T-helper 2 cell treated with Interferon-gamma antibody and Interleukin-4, amounts not matched to agents 5 μg/mL and 100 μg/mL, for 36 hours (primary cell): ENCODE measurements at regions not wholly inside any gene's neighbourhood (a gene's known extent, or its start where the extent isn't known, plus 50 kb on each side); places are given as distances from the start of the nearest gene placed in this dataset.
"Not testable (repeated sequence)": the region's sequence is repeated elsewhere in the genome, so short reads cannot be mapped to it uniquely, and the experiment has no call there.

Experiments used
- DNase-seq: peaks from one replicate; pipeline ENCODE4 v3.0.0; 2021; ENCODE audit warnings: low spot score
- H3K27ac Mint-ChIP-seq: one replicate; pipeline ENCODE4 v1.8.0; 2021; ENCODE audit warnings: mild to moderate bottlenecking, mixed read lengths
- H3K27me3 Mint-ChIP-seq: one replicate; pipeline ENCODE4 v1.8.0; 2021; ENCODE audit warnings: low read depth, mixed read lengths
- H3K36me3 Mint-ChIP-seq: one replicate; pipeline ENCODE4 v1.8.0; 2021; ENCODE audit warnings: low read depth, mixed read lengths
- H3K4me1 Mint-ChIP-seq: one replicate; pipeline ENCODE4 v1.8.0; 2021; ENCODE audit warnings: low read depth, mixed read lengths
- H3K4me3 Mint-ChIP-seq: one replicate; pipeline ENCODE4 v1.8.0; 2022; ENCODE audit warnings: mild to moderate bottlenecking, moderate library complexity, mixed read lengths
- H3K9me3 Mint-ChIP-seq: one replicate; pipeline ENCODE4 v1.8.0; 2021; ENCODE audit warnings: mixed read lengths

DNA sequence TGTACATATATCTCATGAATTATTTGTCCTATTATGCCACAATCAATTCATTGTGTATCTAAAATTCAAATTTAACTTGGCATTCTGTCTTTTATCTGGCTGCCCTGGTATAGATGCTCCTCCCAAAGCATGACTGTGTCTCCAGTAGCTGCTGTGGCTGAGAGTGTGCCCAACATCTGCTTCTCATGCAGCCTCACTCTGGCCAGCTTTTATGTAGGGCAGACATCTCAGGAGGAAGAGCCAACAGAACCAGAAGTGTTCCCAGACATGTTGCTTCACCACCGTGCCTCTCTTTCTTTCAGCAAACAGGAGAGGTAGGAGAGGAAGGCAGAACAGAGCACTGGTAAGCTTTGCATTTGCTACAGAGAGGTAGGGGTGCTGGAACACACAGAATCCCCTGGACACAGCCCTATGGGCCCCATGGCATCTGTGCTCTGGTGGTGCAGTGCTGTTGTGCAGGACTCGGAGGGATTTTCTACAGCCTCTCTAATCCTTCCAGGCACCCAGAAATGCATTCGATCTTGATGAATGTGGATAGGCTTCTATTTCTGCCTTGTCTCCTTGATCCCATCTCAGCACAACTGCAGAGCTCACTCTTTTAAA lies 637.1 kb downstream of the UTRN start:
- Mint-ChIP-seq H3K9me3 (no peaks in the 10 kb centered on the region), H3K27me3 (peaks cover 8% of the 10 kb centered on the region), H3K4me3 (no peak overlapping the region), H3K27ac (no peak overlapping the region), H3K36me3 (no peaks in the 10 kb centered on the region), H3K4me1 (peaks cover 3% of the 10 kb centered on the region)
- no peak for DNase-seq

DNA sequence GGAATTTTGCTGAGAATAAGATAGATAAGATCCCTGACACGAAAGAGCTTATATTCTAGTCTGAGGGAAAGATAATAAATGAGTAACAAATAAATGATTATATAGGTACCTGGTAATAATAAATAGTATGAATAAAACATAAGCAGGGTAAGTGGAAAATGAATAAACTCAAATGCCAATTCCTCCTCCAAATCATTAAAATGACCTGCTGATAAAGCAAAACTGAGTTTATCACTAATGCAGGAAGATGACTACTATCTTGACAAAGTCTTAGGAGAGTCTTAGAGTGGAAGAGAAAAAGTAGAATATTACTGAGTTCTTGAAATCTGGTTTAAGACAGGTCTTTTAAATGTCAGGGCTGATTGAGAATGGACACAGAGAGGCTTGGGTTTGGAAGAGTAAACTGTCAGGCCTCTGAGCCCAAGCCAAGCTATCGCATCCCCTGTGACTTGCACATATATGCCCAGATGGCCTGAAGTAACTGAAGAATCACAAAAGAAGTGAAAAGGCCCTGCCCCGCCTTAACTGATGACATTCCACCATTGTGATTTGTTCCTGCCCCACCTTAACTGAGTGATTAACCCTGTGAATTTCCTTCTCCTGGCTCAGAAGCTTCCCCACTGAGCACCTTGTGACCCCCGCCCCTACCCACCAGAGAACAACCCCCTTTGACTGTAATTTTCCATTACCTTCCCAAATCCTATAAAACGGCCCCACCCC lies 637.8 kb downstream of the UTRN start:
- H3K27ac Mint-ChIP-seq, H3K4me1 Mint-ChIP-seq, DNase-seq, H3K27me3 Mint-ChIP-seq, H3K4me3 Mint-ChIP-seq, H3K9me3 Mint-ChIP-seq, H3K36me3 Mint-ChIP-seq: not testable (repeated sequence)

DNA sequence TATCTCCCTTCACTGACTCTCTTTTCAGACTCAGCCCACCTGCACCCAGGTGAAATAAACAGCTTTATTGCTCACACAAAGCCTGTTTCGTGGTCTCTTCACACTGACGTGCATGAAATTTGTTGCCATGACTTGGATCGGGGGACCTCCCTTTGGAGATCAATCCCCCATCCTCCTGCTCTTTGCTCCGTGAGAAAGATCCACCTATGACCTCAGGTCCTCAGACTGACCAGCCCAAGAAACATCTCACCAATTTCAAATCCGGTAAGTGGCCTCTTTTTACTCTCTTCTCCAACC lies 638.3 kb downstream of the UTRN start:
- not testable (repeated sequence) for H3K4me3 Mint-ChIP-seq, H3K4me1 Mint-ChIP-seq, H3K27me3 Mint-ChIP-seq, H3K36me3 Mint-ChIP-seq, H3K9me3 Mint-ChIP-seq, H3K27ac Mint-ChIP-seq, DNase-seq

DNA sequence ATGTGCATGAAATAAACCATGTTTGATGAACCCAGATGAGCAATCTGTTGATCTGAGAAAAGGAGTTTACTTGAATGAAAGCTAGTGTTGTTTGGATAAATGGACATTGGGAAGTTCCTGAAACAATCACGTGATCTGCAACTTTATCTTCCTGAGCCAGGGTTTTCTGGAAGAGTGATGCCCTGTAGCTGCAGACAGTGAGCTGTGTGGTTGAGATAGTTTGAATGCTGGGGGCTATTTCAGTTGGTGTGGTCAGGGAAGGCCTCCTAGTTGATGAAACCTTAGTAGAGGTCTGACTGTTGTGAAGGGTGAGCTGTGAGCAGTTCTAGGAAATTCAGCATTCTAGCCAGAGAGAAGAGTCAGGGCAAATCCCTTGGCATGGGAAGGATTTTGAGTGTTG lies 643.7 kb downstream of the UTRN start:
- peaks cover 2% of the 10 kb centered on the region for H3K27me3 Mint-ChIP-seq
- no peaks in the 10 kb centered on the region for H3K36me3 Mint-ChIP-seq
- no peak overlapping the region for H3K4me3 Mint-ChIP-seq
- peaks cover 2% of the 10 kb centered on the region for H3K4me1 Mint-ChIP-seq
- peaks cover under 1% of the 10 kb centered on the region for H3K9me3 Mint-ChIP-seq
- DNase-seq, result no peak
- H3K27ac Mint-ChIP-seq, result no peak overlapping the region

DNA sequence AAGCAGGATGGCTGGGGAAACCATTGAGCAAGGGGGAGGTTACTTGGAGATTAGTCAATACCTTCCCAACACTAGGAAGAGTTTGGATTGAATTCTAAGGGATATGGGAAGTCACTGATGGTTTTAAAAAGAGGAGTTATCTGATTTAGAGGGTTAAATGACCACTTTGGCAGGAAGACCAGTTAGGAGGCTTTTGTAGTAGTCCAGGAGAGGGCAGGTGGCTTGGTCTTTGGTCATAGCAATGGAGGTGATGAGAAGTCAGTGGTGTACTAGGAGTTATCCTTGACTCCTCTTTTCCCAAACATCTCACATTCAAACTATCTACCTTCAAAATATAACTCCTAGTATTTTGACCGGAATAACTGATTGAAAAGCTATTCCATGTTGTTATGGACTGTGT lies 644.1 kb downstream of the UTRN start:
- H3K4me3 Mint-ChIP-seq, result no peak overlapping the region
- no peaks in the 10 kb centered on the region for H3K36me3 Mint-ChIP-seq
- peaks cover 5% of the 10 kb centered on the region for H3K9me3 Mint-ChIP-seq
- no peak for DNase-seq
- H3K4me1 Mint-ChIP-seq, result peaks cover 2% of the 10 kb centered on the region
- peaks cover 2% of the 10 kb centered on the region for H3K27me3 Mint-ChIP-seq
- no peak overlapping the region for H3K27ac Mint-ChIP-seq

DNA sequence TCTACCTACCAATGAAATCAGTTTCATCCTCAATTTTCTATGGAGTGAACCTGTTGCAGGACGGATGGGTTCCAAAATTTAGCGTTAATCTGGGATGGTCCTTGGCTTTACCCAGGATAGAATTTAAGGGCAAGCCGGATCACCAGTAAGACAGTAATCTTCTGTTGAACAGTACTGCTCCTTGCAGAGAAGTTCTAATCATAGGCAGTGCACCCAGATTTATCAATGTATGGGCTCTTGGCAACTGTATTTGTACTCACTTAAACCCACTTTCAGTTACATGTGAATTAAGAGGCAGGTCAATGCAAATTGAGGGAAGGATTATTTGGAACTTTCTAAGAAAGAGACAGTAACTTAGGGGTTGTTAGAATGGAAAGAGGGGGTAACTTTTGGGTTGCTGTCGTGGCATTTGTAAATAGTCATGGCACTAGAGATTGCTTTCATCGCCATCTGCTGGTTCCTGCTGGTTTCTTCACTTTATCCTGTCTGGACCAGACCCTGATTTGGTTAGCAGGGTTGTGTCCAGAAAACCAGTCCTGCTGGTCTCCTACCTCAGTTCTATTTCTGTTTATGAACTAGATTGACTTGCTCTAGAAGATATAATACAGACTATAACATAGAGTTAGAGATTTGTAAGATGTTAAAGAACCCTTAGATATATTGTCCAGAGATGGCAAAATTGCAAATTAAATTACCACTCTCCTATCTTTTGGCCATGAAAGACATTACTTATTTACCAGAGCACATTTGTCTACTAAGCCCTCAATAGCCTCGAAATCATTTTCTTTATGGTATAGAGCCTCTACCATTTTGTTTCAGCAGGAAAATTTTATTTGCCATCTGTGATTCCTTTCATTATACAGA lies 646.3 kb downstream of the UTRN start:
- H3K27ac Mint-ChIP-seq, result no peak overlapping the region
- no peak overlapping the region for H3K4me3 Mint-ChIP-seq
- peaks cover 8% of the 10 kb centered on the region for H3K9me3 Mint-ChIP-seq
- no peaks in the 10 kb centered on the region for H3K36me3 Mint-ChIP-seq
- H3K27me3 Mint-ChIP-seq, result peaks cover 3% of the 10 kb centered on the region
- peaks cover 2% of the 10 kb centered on the region for H3K4me1 Mint-ChIP-seq
- no peak for DNase-seq

DNA sequence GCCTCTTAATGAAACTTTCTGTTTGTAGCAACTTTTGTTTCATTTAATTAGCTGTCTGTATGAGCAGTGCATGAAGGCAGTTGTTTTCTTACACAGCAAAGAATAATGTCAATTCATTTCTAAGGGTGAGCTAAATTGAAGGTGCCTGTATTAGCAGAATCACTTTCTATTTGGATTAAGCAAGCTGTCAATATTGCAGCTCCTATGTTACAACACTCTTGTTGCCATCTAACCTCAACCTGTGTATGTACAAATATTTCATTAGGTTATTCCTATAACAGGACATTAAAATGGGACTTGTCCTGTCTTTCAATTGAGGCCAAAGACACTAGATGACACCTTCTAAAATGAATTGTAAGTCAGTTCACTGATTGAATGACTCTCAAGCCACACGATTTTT lies 647.5 kb downstream of the UTRN start:
- Mint-ChIP-seq H3K36me3 (no peaks in the 10 kb centered on the region), H3K27me3 (peaks cover 3% of the 10 kb centered on the region), H3K4me1 (peaks cover 2% of the 10 kb centered on the region), H3K27ac (no peak overlapping the region), H3K9me3 (peaks cover 8% of the 10 kb centered on the region), H3K4me3 (no peak overlapping the region)
- no peak for DNase-seq

DNA sequence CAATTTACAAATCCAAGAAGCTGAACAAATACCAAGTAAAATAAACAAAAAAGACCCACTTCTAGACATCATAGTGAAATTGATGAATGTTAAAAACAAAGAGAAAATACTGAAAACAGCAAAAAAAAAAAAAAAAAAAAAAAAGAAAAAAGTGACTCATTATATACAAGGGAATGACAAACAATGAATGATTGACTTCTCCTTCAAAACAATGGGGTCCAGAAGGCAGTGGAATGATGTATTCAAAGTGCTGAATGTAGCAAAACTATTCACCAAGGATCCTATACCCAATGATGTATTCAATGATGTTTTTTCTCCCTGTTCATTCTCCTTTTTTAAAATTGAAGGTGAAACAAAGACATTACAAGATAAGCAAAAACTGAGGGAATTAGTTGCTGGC lies 650.0 kb downstream of the UTRN start:
- Mint-ChIP-seq H3K4me3 (no peak overlapping the region), H3K36me3 (no peaks in the 10 kb centered on the region), H3K27me3 (peaks cover 4% of the 10 kb centered on the region), H3K27ac (no peak overlapping the region), H3K4me1 (peaks cover 2% of the 10 kb centered on the region), H3K9me3 (peaks cover 8% of the 10 kb centered on the region)
- no peak for DNase-seq

DNA sequence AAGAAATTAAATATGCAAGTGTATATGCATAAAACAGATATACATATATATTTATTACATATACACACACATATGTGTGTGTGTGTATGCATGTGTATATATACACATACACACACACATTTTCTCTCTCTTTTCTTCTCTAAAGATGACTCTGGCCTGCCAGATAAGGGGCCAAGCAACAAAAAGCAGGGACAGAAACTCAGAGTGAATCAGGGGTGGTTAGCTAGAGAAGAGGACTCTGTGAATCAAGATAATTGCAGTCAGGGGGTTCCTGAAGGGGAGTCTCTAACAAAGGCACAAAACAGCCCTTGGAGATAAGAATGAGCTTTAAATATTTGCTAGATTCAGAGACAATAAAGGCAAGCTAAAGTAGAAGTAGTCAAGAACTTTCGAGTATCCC lies 650.5 kb downstream of the UTRN start:
- no peak overlapping the region for H3K4me3 Mint-ChIP-seq
- H3K4me1 Mint-ChIP-seq, result peaks cover 2% of the 10 kb centered on the region
- H3K36me3 Mint-ChIP-seq, result no peaks in the 10 kb centered on the region
- peaks cover 4% of the 10 kb centered on the region for H3K27me3 Mint-ChIP-seq
- peaks cover 8% of the 10 kb centered on the region for H3K9me3 Mint-ChIP-seq
- no peak for DNase-seq
- H3K27ac Mint-ChIP-seq, result no peak overlapping the region

DNA sequence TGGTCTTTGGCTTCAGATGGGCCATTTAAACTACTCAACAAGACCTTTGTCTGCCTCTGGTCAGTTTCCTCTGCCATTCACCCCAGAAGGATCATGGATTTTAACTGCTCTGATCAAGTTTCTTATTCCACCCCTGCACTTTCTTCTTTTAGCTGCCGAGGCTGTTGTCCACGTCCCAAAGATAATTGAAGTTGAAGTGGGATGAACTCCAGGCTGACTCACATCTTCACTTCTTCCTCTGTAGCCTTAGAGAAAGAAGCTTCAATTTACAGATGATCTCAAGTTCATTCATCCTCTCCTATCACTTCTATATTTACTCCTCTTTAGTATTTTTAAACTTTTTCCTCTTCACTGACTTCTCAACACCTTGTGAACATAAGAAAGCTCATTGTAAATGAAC lies 651.6 kb downstream of the UTRN start:
- no peaks in the 10 kb centered on the region for H3K4me1 Mint-ChIP-seq
- H3K27me3 Mint-ChIP-seq, result peaks cover 4% of the 10 kb centered on the region
- no peak overlapping the region for H3K27ac Mint-ChIP-seq
- peaks cover 8% of the 10 kb centered on the region for H3K9me3 Mint-ChIP-seq
- H3K4me3 Mint-ChIP-seq, result no peak overlapping the region
- H3K36me3 Mint-ChIP-seq, result no peaks in the 10 kb centered on the region
- DNase-seq, result no peak

DNA sequence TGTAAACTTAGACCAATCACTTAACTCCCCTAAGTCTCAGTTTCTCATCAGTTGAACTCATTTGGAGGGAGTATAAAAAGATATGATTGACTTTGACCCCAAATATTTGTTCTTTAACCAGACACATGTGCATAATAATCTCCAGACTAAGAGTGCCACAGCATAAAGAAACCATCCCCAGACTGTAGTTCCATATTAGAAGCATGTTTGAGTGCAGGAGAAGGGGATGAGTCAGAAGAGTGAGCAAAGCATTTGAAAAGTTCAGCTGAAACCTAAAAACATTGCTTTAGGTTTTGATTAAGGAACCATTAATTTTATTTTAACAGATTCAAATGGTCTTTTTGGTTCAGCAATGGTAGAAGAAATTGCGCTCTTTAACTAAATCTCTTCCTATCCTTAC lies 654.8 kb downstream of the UTRN start:
- no peak for DNase-seq
- Mint-ChIP-seq H3K9me3 (no peaks in the 10 kb centered on the region), H3K27me3 (peaks cover 1% of the 10 kb centered on the region), H3K36me3 (no peaks in the 10 kb centered on the region), H3K27ac (no peak overlapping the region), H3K4me3 (no peak overlapping the region), H3K4me1 (no peaks in the 10 kb centered on the region)

DNA sequence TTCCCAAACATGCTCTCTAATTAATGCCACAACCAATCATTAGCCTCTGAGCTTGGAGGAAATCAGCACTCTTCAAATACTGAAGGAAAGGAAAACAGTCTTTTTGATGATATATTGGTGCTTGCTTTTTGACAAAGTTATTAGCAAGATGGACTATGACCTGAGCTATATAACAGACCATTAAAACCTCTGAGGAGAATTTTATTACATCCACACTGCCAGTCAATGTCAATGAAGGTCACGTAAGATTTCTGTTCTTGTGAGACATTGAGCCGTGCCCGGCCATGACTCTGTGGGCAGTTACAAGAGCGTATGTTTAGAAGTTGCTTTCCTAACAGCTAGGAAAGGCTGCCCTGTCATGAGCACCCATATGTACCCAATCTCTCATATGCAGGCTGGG lies 659.0 kb downstream of the UTRN start:
- Mint-ChIP-seq H3K4me1 (no peaks in the 10 kb centered on the region), H3K27ac (no peak overlapping the region), H3K36me3 (no peaks in the 10 kb centered on the region), H3K9me3 (no peaks in the 10 kb centered on the region), H3K4me3 (no peak overlapping the region), H3K27me3 (no peaks in the 10 kb centered on the region)
- no peak for DNase-seq

DNA sequence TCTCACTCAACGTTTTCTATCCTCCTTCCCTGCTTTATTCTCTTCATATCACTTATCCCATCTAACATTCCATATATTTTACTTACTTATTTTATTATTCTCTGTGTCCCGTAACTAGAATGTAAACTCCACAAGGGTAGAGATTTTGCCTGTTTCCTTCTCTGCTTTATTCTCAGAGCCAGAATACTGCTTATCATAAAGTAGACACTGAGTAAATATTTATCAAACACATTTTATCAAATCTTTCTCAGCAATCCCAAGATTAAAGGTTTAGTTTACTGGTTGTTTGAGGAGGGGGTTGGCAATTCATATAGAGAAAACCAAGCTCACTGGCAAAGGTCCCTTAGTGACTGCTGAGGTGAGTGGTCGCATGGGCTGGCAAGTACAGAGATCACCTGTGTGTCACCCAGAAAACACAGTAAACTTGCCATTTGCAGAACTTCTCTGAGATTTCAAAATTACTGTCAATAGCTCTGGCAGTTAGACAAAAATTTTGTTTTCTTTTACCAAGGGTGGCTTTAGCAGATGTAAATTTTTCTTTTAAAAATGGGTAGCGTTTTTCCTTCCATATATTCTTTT lies 662.4 kb downstream of the UTRN start:
- DNase-seq, result no peak
- peaks cover 7% of the 10 kb centered on the region for H3K4me1 Mint-ChIP-seq
- no peak overlapping the region for H3K27ac Mint-ChIP-seq
- H3K9me3 Mint-ChIP-seq, result no peaks in the 10 kb centered on the region
- H3K36me3 Mint-ChIP-seq, result no peaks in the 10 kb centered on the region
- H3K27me3 Mint-ChIP-seq, result peaks cover 3% of the 10 kb centered on the region
- no peak overlapping the region for H3K4me3 Mint-ChIP-seq

DNA sequence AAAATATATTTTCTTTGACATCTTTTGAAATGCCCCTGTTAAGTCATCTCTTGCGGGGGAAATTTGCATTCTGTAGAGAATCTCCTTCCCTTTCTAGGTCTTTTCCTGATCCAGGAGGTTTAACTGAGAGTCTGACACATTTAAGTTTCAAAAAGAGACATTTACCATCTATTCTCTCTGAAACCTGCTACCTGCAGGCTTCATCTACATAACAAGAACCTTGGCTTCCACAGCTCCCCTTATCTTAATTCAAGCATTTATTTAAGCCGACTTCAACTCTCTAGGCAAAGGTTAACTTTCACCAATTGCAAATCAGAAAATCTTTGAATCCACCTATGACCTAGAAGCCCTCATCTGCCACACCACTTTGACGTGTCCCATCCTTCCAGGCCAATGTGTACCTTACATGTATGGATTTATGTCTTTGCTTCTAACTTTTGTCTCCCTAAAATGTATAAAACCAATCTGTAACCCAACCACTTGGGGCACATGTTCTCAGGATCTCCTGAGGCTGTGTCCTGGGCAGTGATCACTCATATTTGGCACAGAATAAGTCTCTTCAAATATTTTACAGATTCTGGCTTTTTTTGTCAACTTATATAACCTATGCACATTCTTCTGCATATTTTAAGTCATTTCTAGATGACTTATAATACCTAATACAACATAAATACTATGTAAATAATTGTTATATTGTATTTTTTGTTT lies 666.7 kb downstream of the UTRN start:
- H3K4me1 Mint-ChIP-seq, result peaks cover 7% of the 10 kb centered on the region
- no peak for DNase-seq
- H3K27me3 Mint-ChIP-seq, result peaks cover 3% of the 10 kb centered on the region
- no peak overlapping the region for H3K4me3 Mint-ChIP-seq
- no peaks in the 10 kb centered on the region for H3K9me3 Mint-ChIP-seq
- H3K36me3 Mint-ChIP-seq, result no peaks in the 10 kb centered on the region
- H3K27ac Mint-ChIP-seq, result no peak overlapping the region
